ENCODE measurements at regions not wholly inside any gene's neighbourhood (a gene's known extent, or its start where the extent isn't known, plus 50 kb on each side); places are given as distances from the start of the nearest gene placed in this dataset.

GRCh38 chr12:27382924-27383323 lies 50.3 kb downstream of the BMAL2 start:
- no peak for TF ChIP-seq CTCF (IDR thresholded peaks at IDR 0.05; ENCODE audit: extremely low read depth, missing control alignments)
- DNase-seq (ENCODE audit: low spot score), result no peak

GRCh38 chr12:27383429-27384260 lies 51.0 kb downstream of the BMAL2 start:
- peak; percentile 71 for DNase-seq (ENCODE audit: low spot score)

GRCh38 chr12:27384261-27384590 lies 51.6 kb downstream of the BMAL2 start:
- TF ChIP-seq CTCF (IDR thresholded peaks at IDR 0.05; ENCODE audit: extremely low read depth, missing control alignments), result no peak
- DNase-seq (ENCODE audit: low spot score), result no peak

More at GRCh38 chr12:27383429-27384260, 51.0 kb downstream of the BMAL2 start:
- TF ChIP-seq CTCF (IDR thresholded peaks at IDR 0.05; ENCODE audit: extremely low read depth, missing control alignments), result peak; percentile 87

- TF ChIP-seq CTCF (IDR thresholded peaks at IDR 0.05; ENCODE audit: extremely low read depth, missing control alignments), result no peak
These were observed 53.3 kb downstream of the BMAL2 start for GRCh38 chr12:27385766-27386564.

GRCh38 chr12:27387473-27387872 lies 54.8 kb downstream of the BMAL2 start:
- no peak for DNase-seq (ENCODE audit: low spot score)
- no peak for TF ChIP-seq CTCF (IDR thresholded peaks at IDR 0.05; ENCODE audit: extremely low read depth, missing control alignments)

More at GRCh38 chr12:27385766-27386564, 53.3 kb downstream of the BMAL2 start:
- no peak for DNase-seq (ENCODE audit: low spot score)

- no peak for TF ChIP-seq CTCF (IDR thresholded peaks at IDR 0.05; ENCODE audit: extremely low read depth, missing control alignments)
These were observed 56.0 kb downstream of the BMAL2 start for GRCh38 chr12:27388650-27389049.

GRCh38 chr12:27394676-27395075 lies 51.9 kb upstream of the SMCO2 start:
- no peak for TF ChIP-seq CTCF (IDR thresholded peaks at IDR 0.05; ENCODE audit: extremely low read depth, missing control alignments)
- no peak for DNase-seq (ENCODE audit: low spot score)

More at GRCh38 chr12:27388650-27389049, 56.0 kb downstream of the BMAL2 start:
- no peak for DNase-seq (ENCODE audit: low spot score)

Measured in GM20000 (cell line).